K562 (cell line): ENCODE measurements at regions not wholly inside any gene's neighbourhood (a gene's known extent, or its start where the extent isn't known, plus 50 kb on each side); places are given as distances from the start of the nearest gene placed in this dataset.
A peak's percentile ranks its signal among the peaks of the same experiment; 100 is the strongest.

Experiments
- CEBPB ChIP-seq: fragments of 450-650 bp; IDR thresholded peaks from 2 replicates; pipeline ENCODE4 v1.6.1; 2016; ENCODE audit warnings: missing genetic modification characterization, missing compliant biosample characterization
- CHD2 ChIP-seq: IDR thresholded peaks from 2 replicates; pipeline ENCODE4 v1.6.1; 2011; ENCODE audit warnings: low read depth, low read length
- EP400 ChIP-seq: fragments of 450-650 bp; IDR thresholded peaks from 2 replicates; pipeline ENCODE4 v1.6.1; 2017; ENCODE audit warnings: antibody characterized with exemption, mild to moderate bottlenecking, moderate library complexity
- ETV5 ChIP-seq: sonication (generic); formaldehyde crosslinking; IDR thresholded peaks from 2 replicates; pipeline ENCODE4 v1.4.0; 2020; ENCODE audit warnings: low read depth, mild to moderate bottlenecking, missing genetic modification reagents
- HOMEZ ChIP-seq: fragments of 250-450 bp; sonication (Bioruptor Pico); IDR thresholded peaks from 2 replicates; pipeline ENCODE4 v1.4.0; 2020; ENCODE audit warnings: mild to moderate bottlenecking, moderate library complexity
- IRF9 ChIP-seq: fragments of 450-650 bp; IDR thresholded peaks from 2 replicates; pipeline ENCODE4 v1.6.1; 2016; ENCODE audit warnings: missing biosample characterization, missing genetic modification characterization
- KLF10 ChIP-seq: fragments of 250-450 bp; sonication (Bioruptor Pico); IDR thresholded peaks from 2 replicates; pipeline ENCODE4 v1.6.1; 2021; ENCODE audit warnings: matching md5 sums
- KLF13 ChIP-seq: fragments of 450-650 bp; IDR thresholded peaks from 2 replicates; pipeline ENCODE4 v1.6.1; 2016; ENCODE audit warnings: missing genetic modification characterization, low read depth, mild to moderate bottlenecking, missing compliant biosample characterization, moderate library complexity, borderline replicate concordance
- L3MBTL2 ChIP-seq: fragments of 450-650 bp; IDR thresholded peaks from 2 replicates; pipeline ENCODE4 v1.6.1; 2016; ENCODE audit warnings: mild to moderate bottlenecking, moderate library complexity
- MCM5 ChIP-seq: fragments of 450-650 bp; IDR thresholded peaks from 2 replicates; pipeline ENCODE4 v1.6.1; 2016; ENCODE audit warnings: low read depth
- NFIC ChIP-seq: fragments of 450-650 bp; IDR thresholded peaks from 2 replicates; pipeline ENCODE4 v1.6.1; 2017; ENCODE audit warnings: mild to moderate bottlenecking, inconsistent platforms
- NFRKB ChIP-seq: fragments of 450-650 bp; IDR thresholded peaks from 2 replicates; pipeline ENCODE4 v1.6.1; 2016; ENCODE audit warnings: low read depth
- NFXL1 ChIP-seq: fragments of 450-650 bp; formaldehyde crosslinking; IDR thresholded peaks from 2 replicates; pipeline ENCODE4 v1.4.0; 2021; ENCODE audit warnings: mild to moderate bottlenecking
- NRF1 ChIP-seq, 2 experiments: fragments of 450-650 bp; IDR thresholded peaks in 1 of 2; conservative IDR thresholded peaks in 1 of 2; 2 replicates each; pipeline ENCODE4 v1.6.1; 2014; ENCODE audit warnings: mild to moderate bottlenecking in 2 of 2
- PHF20 ChIP-seq: fragments of 450-650 bp; IDR thresholded peaks from 2 replicates; pipeline ENCODE4 v1.6.1; 2018; ENCODE audit not compliant: partially characterized antibody
- PKNOX1 ChIP-seq: fragments of 450-650 bp; IDR thresholded peaks from 2 replicates; pipeline ENCODE4 v1.6.1; 2016
- RBM39 ChIP-seq: fragments of 200-400 bp; formaldehyde crosslinking; optimal IDR thresholded peaks from 2 replicates; pipeline ENCODE3; 2018; ENCODE audit warnings: low read depth, low read length
- SIX5 ChIP-seq, 2 experiments: IDR thresholded peaks; 2 replicates each; pipeline ENCODE4 v1.6.1; 2011; ENCODE audit warnings: low read length in 2 of 2, borderline replicate concordance in 1 of 2, low read depth in 1 of 2, mild to moderate bottlenecking in 1 of 2, moderate library complexity in 1 of 2; ENCODE audit not compliant: insufficient read depth in 1 of 2
- SNAPC5 ChIP-seq: fragments of 250-450 bp; sonication (Bioruptor Pico); IDR thresholded peaks from 2 replicates; pipeline ENCODE4 v1.8.0; 2021; ENCODE audit warnings: moderate library complexity, mild to moderate bottlenecking, inconsistent platforms
- SPI1 ChIP-seq: IDR thresholded peaks from 2 replicates; pipeline ENCODE4 v1.6.1; 2011; ENCODE audit warnings: low read depth, low read length, control low read depth, borderline replicate concordance
- TFE3 ChIP-seq: fragments of 450-650 bp; formaldehyde crosslinking; IDR thresholded peaks from 2 replicates; pipeline ENCODE4 v1.4.0; 2020; ENCODE audit warnings: mild to moderate bottlenecking, mixed read lengths
- ZBTB34 ChIP-seq: fragments of 250-450 bp; sonication (Bioruptor Pico); IDR thresholded peaks from 2 replicates; pipeline ENCODE4 v1.8.0; 2021; ENCODE audit warnings: mild to moderate bottlenecking, moderate library complexity
- ZKSCAN8 ChIP-seq: fragments of 200-800 bp; sonication (Bioruptor generic); IDR thresholded peaks from 2 replicates; pipeline ENCODE4 v1.6.1; 2016; ENCODE audit warnings: missing genetic modification characterization, missing compliant biosample characterization
- ZNF551 ChIP-seq: fragments of 250-450 bp; sonication (Bioruptor Pico); IDR thresholded peaks from 2 replicates; pipeline ENCODE4 v1.5.0; 2021; ENCODE audit warnings: mild to moderate bottlenecking, moderate library complexity

- TF ChIP-seq TFE3 (CRISPR knock-in tag) (no peak), KLF13 (no peak), L3MBTL2 (no peak), SPI1 (no peak), ZBTB34 (CRISPR knock-in tag) (no peak), IRF9 (tag) (0 out of 2 replicates have a peak, but pooled peaks have one; percentile 19), SNAPC5 (CRISPR knock-in tag) (no peak), ZKSCAN8 (CRISPR knock-in tag) (no peak), SIX5 (IDR thresholded peaks at IDR 0.05; ENCODE audit: borderline replicate concordance in 1 of 2, insufficient read depth in 1 of 2, low read depth in 1 of 2, low read length in 2 of 2) (no peak), PKNOX1 (no peak), MCM5 (no peak), ZNF551 (CRISPR knock-in tag) (no peak), PHF20 (peak; percentile 6), RBM39 (no peak), HOMEZ (CRISPR knock-in tag) (no peak), NFXL1 (CRISPR knock-in tag) (no peak), CHD2 (no peak), EP400 (no peak), NRF1 (conservative IDR thresholded peaks at IDR 0.05 in 1 of 2, IDR thresholded peaks at IDR 0.05 in 1 of 2) (0 out of 4 replicates have a peak, but pooled peaks of 1 of the 2 experiments have one; percentile 1), CEBPB (tag) (peak; percentile 95), KLF10 (CRISPR knock-in tag) (no peak), ETV5 (CRISPR knock-in tag) (no peak), NFRKB (no peak), NFIC (no peak)
Observed at GRCh38 chr15:31871166-31871886, 159.0 kb upstream of the CHRNA7 start (continued).
